Stimulated activated CD8-positive, alpha-beta memory T cell treated with anti-CD3 and anti-CD28 coated beads, Interleukin-2, amount 100 ng/mL, for 48 hours (primary cell): ENCODE measurements at regions not wholly inside any gene's neighbourhood (a gene's known extent, or its start where the extent isn't known, plus 50 kb on each side); places are given as distances from the start of the nearest gene placed in this dataset.
"Not testable (repeated sequence)": the region's sequence is repeated elsewhere in the genome, so short reads cannot be mapped to it uniquely, and the experiment has no call there.

Source experiments
- DNase-seq, 2 donors: peaks; one replicate each; pipeline ENCODE4 v3.0.0-alpha.2; 2020; ENCODE audit warnings: low read depth in 2 of 2

DNA sequence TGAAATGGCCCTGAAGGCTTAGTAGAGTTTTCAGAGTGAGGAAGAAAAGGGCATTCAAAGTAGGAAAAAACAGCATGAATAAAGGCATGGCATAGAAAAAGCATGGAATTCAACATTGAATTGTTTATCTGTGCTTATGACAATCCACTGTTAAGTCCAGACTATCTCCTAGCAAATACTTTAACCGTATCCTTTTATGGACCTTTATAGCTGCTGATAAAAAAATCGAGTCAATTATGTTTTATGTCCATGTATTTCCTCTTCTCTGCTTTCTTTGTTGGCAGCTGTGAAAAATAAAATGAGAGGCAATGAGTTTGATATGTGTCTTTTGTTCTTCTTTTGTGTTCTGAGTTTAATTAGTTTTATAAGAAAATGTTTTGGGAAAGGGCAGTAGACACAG, 70.4 kb downstream of the TDRD15 start:
- no peak for DNase-seq

DNA sequence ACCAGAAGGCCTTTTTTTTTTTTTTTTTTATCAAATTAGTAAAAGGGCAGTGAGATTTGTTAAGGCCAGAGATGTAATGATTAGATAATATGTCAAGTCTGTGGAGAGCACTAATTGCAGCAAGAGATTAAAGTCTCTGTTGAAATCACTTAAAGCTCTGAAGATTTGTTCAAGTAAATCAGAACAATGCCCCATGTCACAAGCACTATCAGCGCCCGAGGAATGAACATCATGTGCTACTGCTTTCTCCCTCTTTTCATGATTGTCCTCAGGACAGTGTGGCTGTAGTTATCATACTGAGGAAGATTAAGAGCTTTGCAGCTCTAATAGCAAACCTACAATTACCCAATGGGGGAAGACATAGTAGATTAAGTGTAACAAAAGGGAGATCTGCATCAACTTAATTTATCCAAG, 71.1 kb downstream of the TDRD15 start:
- DNase-seq = no peak

DNA sequence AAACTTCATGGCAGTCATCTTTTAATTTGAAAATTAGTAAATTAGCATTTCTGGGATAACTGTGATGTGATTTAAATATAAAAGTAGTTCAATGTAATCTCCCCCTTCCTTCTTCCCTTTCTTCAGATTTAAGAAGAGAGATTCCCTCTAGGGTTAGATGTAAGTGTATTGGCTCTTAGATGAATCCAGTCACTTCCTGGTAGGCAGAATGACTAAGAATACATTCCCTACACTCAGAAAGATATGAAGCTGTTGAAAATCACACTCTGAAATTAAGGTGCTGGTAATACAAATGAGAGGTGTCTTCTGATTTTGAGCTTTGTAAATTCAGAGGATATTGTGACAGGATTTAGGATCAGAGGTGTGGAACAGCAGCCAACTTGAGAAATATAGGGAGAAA, 71.6 kb downstream of the TDRD15 start:
- no peak for DNase-seq

DNA sequence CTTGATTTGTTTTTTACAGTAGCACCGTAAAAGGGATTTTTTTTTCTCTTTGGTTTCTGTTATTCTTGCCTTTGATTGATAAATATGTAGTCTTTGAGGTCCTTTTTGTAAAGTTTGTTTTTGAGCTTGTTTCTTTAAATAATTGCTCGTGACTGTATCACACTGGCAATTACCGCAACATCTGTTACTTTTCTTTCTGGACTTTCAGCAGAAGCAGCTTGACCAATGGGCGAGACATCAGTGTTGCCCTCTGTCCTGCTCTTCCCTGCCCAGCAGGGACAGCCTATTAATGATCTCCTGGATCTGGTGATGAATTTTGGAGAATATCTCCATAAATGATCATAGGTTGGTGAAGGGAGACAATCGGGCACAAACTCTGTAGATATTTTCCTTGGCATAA, 74.9 kb downstream of the TDRD15 start:
- no peak for DNase-seq

DNA sequence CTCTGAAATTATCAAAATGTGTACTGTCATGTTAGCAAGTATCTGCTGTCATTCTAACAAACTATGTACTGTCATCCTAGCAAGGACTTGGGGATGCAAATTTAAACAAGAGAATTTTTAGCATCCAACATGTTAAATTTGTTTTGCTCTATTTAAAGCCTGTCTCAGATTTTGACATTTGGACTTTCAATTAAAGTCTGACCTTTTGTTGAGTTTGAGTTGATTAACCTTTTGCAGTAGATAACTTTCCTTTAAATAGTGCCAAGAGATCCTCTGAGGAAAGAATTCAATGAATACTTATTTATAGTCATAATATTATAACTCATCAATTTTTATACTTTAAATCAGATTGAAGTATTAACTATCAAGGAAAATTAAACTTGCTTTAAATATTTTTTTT, 80.2 kb downstream of the TDRD15 start:
- DNase-seq = no peak

DNA sequence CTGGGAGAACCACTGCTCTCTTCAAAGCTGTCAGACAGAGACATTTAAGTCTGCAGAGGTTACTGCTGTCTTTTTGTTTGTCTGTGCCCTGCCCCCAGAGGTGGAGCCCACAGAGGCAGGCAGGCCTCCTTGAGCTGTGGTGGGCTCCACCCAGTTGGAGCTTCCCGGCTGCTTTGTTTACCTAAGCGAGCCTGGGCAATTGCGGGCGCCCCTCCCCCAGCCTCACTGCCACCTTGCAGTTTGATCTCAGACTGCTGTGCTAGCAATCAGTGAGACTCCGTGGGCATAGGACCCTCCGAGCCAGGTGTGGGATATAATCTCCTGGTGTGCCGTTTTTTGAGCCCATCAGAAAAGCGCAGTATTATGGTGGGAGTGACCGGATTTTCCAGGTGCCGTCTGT, 90.3 kb downstream of the TDRD15 start:
- DNase-seq = not testable (repeated sequence)

DNA sequence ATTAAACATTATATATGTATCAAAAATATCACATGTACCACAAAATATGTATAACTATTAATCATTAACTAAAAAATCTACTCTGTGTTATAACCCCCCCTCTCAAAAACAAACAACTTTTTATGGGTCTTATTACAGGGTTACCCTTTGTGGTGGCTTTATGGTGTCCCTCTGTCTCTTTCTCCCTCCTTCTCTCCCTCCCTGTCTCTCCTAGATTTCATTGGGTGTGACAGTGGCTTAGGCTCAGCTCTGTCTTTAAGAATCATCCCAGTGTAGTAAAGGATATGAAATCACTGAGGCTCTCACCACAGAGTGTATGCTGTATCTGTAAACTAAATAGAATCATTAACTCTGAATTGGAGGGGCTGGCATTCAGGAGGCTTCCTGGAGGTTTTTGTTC, 93.7 kb downstream of the TDRD15 start:
- no peak for DNase-seq

DNA sequence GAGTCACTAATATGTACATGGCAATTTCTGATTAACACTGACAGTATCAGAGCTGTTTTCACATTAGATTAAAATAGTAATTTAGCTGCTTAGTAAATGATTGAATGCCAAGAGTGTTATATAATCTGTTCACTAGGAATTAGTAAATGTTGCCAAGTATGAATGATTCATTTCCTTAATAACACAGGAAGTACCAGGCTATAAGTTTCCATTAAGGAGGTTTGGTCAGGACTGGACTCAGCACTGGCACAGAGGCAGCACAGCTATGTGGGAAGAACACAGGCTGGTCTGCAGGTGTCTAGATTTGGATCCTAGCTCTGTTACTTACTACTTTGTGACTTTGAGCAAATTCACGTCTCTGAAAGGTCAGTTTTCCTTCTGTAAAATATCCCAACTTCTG, 97.2 kb downstream of the TDRD15 start:
- no peak for DNase-seq

DNA sequence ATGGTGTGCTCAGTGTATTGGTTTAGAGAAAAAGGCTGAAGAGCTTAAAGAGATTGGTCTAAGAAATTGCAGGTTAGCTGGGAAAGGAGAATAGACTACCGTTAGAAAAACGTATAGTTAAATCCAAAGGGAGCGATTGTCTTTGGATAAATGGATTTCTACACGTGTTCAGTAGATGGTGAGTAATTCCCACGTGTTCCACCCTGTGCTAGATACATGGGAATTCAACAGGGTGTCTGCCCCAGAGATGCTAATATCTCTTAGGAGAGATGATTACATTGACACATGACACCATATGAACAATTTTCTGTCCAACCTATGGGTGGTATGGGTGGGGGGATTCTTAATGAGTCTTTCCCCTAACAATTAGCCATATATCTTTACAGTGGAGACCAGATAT, 99.8 kb downstream of the TDRD15 start:
- DNase-seq = no peak

DNA sequence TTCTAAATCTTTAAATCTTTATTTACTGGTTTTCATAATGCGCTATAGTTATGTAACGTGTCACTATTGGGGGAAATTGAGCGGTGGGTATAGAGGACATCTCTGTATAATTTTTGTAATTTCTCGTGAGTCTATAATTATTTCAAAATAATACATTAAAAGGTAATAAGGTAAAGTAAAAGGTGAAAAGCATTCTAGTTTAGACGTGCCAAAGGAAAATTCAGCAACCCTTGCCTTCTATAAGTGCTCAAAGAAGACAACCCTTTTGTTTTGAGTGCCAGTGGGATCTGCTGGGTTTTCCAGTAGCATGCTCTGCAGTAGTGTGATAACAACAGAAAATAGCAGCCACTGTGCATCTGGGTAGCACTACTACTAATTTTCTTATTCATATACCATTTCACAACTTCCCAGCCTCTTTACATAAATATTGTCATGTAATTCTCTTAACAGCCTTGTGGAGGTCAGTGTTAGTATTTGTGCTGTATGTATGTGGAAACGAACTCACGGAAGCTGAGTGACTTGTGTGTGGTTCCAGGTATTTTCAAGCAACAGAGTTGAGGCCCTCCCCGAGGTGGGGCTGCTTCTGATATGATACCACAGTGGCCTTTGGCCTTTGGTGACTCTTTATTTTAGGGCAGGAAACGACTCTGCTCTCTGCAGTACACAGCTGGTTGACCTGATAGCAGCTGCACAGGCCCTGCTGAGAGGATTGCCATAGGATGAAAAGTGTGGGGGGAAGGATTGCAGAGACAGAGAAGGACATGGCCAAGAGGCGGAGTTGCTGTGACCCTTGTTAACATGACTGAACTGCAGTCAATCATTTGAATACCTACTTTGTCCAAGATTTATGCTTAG, 104.5 kb downstream of the TDRD15 start:
- no peak for DNase-seq

DNA sequence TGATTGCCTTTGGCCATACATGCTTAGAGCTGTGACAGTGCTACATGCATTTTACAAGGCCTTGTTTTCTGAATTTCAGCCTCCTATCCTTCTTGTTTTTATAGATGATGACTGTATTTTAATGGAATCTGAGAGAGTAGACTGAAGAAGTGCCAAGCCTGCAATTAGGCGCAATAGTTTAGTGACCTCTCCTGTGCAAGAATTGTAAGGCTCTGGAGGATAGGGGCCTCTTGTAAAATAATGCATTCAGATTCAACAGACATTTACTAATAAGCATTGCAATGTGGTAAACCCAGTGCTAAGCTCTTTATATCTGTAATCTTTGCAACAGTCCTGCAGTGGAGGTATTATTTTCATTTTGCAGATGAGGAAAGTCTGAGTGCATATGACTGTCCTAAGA, 105.5 kb downstream of the TDRD15 start:
- DNase-seq = no peak

DNA sequence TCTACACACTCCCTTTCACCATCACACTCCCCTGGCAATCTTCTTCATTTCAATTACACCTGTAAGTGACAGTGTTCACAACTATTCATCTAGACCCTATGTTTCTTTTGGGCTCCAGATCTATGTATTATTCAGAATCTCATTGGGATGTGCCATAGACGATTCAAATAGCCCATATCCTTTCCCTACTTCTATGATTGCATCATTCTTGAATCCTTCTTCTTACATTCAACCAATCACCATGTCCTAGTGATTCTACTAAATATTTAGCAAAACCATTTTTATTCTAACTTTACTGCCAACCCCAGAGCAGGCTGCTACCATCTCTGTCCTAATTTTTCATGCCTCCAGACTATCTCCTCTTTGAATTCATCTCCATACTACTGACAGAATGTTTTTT, 106.4 kb downstream of the TDRD15 start:
- no peak for DNase-seq

DNA sequence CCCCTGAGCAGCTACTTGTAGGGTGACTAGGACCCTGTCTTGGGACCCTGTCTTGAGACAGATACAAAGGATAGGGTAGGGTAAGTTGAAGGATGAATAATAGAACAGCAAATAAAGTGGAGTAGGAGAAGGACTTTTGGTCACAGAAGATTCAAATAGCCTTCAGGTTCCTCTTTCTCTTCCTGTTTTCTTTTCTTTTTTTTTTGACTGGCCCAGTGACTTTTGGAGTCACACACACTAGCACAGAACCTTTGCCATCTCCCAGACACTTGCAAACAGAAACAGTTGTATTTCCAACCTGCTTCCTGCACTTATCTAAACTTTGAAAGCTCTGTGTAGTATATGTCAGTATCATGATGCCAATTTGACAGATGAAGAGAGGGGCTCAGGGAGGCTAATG, 108.2 kb downstream of the TDRD15 start:
- no peak for DNase-seq

DNA sequence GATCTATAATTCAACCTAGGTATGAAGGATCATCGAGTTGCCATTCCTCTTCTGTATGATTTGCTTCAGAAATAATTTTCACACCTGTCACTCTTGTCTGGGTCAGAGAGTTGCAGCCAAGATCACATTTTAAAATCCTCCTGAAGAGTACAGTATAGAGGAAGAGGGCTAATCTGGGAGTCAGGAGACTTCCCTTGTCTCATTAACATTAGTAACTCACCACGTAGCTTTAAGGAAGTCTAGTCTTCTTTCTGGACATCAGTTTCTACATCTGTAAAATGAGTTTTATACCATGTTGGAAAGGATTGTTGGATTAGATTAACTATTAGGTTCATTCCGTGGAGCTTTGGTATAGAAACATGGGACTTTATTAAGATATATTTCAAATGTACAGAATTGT, 109.4 kb downstream of the TDRD15 start:
- no peak for DNase-seq

DNA sequence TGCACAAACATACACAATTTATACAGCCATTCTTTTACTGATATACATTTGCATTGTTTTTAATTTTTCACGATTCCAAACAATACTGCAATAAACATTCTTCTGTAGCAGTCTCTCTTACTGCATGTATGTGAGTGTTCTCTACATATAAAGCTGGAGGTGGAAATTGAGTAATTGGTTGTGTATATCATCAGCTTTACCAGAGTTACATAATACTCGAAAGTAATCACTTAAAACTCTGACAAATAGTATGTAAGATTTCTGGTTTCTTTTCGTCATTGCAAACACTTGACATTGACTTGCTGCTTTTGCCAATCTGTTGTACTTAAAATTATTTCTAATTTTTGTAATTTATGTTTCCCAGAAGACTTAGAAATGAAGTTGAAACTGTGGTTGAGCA, 110.2 kb downstream of the TDRD15 start:
- DNase-seq = no peak

DNA sequence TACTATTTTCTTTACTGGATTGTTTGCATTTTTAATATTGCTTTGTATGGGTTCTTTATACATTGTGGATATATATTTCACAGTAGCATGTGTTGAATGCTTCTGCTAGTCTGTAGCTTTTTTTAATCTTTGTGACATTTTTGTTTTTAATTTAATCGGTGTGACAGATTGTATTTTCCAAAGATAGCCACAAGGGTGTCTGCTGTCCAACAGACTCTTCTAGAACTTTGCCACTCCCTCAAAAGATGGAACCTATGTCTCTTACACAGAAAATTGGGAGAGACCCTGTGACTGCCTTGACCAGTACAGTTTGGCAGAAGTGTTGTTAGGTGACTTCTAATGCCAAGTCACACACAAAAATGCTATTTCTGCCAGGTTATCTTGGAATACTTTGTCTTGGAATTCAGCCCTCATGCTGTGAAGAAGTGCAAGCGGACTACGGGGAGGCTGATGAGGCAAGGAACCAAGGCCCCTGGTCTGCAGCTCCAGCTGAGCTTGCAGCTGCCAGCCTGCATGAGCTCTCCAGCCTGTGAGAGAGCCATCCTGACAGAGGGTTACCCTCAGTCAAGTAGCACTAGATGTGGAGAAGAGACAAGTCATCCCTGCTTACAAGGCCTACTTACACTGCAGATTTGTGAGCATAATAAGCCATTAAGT, 110.8 kb downstream of the TDRD15 start:
- no peak for DNase-seq

DNA sequence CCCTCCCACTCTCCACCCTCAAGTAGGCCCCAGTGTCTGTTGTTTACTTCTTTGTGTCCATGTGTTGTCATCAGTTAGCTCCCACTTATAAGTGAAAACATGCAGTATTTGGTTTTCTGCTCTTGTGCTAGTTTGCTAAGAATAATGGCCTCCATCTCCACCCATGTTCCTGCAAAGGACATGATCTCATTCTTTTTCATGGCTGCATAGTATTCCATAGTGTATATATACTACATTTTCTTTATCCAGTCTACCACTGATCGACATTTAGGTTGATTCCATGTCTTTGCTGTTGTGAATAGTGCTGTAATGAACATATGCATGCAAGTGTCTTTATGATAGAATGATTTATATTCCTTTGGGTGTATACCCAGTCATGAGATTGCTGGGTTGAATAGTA, 116.0 kb downstream of the TDRD15 start:
- DNase-seq = not testable (repeated sequence)

DNA sequence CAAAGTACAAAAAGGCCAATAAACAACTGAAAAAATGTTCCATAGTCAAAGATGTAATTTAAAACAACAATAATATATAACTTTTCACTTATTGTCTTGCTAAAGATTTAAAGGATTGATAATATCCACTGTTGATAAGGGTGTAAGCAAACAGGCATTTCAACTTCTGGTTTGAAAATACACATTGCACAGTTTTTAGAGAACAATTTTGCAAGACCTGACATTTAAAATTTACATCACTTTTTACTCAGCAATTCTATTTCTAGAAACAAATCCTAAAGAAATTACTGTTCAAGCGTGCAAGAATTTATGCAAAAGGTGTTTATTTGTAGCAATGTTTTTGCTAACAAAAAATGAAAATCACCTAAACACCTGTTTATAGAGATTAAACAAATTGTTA, 120.4 kb downstream of the TDRD15 start:
- no peak for DNase-seq

DNA sequence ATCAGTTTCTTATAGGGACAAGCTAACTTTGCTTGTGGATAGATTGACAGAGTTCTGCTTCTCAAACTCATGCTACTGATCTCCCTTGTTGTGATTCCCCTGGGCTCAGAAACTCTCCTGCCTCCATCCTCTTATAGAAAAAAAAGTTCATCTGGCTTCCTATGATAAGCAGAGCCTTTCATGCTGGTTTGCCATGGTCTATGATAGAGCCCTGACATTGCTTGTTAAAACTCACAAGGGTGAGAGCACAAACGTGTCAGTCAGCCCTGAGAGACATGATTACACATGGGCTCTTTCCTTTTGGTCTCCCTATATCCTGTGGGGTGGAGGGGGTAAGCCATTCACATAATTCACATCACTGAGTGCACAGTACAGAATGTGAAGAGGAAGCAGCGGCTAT, 121.8 kb downstream of the TDRD15 start:
- DNase-seq = no peak

DNA sequence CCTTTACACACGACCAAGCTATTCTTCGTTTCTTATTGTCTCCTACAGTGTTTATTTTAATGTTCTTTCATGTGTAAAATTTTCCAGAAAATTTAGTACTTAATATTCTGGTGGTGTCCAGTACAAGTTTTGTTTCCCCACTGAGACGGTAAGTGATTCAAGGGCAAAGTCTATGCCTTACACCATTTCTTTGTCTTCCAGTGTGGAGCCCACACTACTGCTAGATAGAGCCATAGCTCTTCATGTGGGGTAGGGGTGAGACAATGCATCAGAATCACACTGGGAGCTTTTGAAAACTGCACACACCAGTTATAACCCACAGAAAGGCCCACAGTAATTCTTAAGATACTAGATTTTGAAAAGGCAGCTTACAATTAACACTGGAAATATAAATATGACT, 125.6 kb downstream of the TDRD15 start:
- no peak for DNase-seq

DNA sequence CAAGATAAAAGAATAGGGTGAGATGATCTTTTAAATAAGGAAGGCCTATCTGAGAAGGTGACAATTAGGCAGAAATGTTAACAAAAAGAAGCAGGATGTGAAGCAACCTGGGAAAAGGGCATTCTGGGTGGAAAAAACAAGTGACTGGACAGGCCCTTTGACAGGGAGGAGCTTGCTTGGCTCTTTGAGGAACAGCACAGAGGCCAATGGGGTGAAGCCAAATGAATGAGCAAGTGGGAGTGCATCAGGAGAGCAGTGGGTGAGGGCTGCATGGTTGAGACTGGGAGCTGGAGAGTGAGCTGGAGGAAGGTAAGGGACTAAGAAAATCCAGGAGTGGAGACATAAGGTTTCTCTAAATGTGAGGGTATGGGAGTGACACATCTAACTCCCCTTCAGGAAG, 126.9 kb downstream of the TDRD15 start:
- DNase-seq = no peak

DNA sequence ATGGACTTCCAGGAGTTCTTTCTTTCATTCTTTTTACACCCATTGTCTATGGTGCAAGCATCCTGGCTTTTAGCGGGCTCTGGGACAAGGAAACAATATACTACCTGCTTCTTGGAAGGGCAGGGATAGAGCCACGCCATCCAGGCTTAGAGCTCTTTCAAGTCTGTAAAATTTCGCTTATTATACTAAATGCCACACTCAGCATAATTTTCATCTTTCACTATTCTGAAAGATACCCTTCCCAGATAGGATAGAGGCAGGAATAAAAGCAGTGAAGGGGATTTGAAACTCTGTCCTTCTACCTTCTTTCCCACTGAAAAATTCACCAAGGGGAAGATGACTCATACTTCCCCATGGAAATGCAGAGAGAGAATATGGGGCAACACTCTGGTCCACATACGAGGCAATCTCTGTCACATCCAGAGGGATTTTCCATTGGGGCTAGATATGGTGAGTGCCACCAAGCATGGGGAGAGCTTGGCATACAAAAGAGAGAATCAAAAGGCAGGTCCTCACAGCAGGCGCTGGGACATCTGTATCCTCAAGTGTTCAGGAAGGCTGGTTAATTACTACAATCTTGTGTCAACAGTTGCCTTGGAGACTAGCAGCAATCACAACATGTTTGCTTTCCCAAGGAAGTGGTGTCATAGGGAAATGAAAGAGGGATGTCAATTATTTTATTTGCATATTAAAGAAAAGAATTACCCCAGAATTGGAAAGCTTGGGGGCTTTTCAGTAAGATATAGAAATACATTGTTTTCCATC, 127.6 kb downstream of the TDRD15 start:
- no peak for DNase-seq
